ENCODE measurements at regions not wholly inside any gene's neighbourhood (a gene's known extent, or its start where the extent isn't known, plus 50 kb on each side); places are given as distances from the start of the nearest gene placed in this dataset.

DNA sequence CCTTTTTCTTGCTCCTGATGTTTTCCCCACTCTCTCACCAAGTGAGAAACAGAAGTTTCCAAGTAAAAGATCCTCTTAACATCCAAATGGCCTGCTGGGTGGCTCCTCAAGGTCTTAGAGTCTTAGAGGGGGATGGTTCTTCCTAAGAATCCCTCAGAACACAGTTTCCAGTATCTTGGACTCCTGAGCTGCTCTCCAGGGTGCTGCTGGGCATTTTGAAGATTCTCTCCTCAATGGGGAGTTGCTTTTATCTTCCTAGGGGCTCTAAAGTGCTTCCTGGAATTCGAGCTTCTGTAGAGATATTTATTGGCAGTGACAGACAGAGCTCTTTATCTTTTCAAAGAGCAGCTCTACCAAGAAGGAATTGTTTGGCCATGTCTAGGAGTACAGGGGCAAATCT is 70.8 kb upstream of the SLC35B3 start:
- TF ChIP-seq EZH2 (IDR thresholded peaks at IDR 0.05; ENCODE audit: low read length, unreplicated experiment), result no peak
- TF ChIP-seq, protein P1, sequence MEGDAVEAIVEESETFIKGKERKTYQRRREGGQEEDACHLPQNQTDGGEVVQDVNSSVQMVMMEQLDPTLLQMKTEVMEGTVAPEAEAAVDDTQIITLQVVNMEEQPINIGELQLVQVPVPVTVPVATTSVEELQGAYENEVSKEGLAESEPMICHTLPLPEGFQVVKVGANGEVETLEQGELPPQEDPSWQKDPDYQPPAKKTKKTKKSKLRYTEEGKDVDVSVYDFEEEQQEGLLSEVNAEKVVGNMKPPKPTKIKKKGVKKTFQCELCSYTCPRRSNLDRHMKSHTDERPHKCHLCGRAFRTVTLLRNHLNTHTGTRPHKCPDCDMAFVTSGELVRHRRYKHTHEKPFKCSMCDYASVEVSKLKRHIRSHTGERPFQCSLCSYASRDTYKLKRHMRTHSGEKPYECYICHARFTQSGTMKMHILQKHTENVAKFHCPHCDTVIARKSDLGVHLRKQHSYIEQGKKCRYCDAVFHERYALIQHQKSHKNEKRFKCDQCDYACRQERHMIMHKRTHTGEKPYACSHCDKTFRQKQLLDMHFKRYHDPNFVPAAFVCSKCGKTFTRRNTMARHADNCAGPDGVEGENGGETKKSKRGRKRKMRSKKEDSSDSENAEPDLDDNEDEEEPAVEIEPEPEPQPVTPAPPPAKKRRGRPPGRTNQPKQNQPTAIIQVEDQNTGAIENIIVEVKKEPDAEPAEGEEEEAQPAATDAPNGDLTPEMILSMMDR (conservative IDR thresholded peaks at IDR 0.05; ENCODE audit: low read depth, low read length), result no peak

Measured in PC-3 (cell line).